Astrocyte (in vitro differentiated cells and primary cell): ENCODE measurements at regions not wholly inside any gene's neighbourhood (a gene's known extent, or its start where the extent isn't known, plus 50 kb on each side); places are given as distances from the start of the nearest gene placed in this dataset.
"Not testable (repeated sequence)": the region's sequence is repeated elsewhere in the genome, so short reads cannot be mapped to it uniquely, and the experiment has no call there.

Source experiments
- DNase-seq: peaks from one replicate; pipeline ENCODE4 v3.0.0-alpha.2; 2010; ENCODE audit warnings: low read depth
- FAIRE-seq: peaks from 2 replicates; lab custom pipeline; 2011; peaks lifted over from hg19 to GRCh38; lab: Jason Lieb, UNC
- H2AFZ ChIP-seq: 2 replicates; pipeline ENCODE4 v1.6.0; 2012; ENCODE audit warnings: low read depth, low read length, inconsistent platforms
- H3K27ac ChIP-seq: 2 replicates; pipeline ENCODE4 v1.5.1; 2011; ENCODE audit warnings: low read depth, low read length, inconsistent platforms
- H3K27me3 ChIP-seq: 2 replicates; pipeline ENCODE4 v1.6.0; 2011; ENCODE audit warnings: low read length, inconsistent platforms; ENCODE audit not compliant: insufficient read depth
- H3K36me3 ChIP-seq: 2 replicates; pipeline ENCODE4 v1.5.1; 2011; ENCODE audit warnings: low read length, inconsistent platforms; ENCODE audit not compliant: insufficient read depth
- H3K4me1 ChIP-seq: 2 replicates; pipeline ENCODE4 v1.5.1; 2011; ENCODE audit warnings: low read length, inconsistent platforms; ENCODE audit not compliant: insufficient read depth
- H3K4me2 ChIP-seq: 2 replicates; pipeline ENCODE4 v1.6.0; 2012; ENCODE audit warnings: low read length, inconsistent platforms
- H3K4me3 ChIP-seq: 2 replicates; pipeline ENCODE4 v1.5.1; 2011; ENCODE audit warnings: low read depth, mild to moderate bottlenecking, low read length, inconsistent platforms; ENCODE audit not compliant: insufficient read depth
- H3K79me2 ChIP-seq: 2 replicates; pipeline ENCODE4 v1.6.0; 2012; ENCODE audit warnings: mild to moderate bottlenecking, low read length, inconsistent platforms; ENCODE audit not compliant: insufficient read depth
- H3K9ac ChIP-seq: 2 replicates; pipeline ENCODE4 v1.6.0; 2012; ENCODE audit warnings: mild to moderate bottlenecking, low read length, inconsistent platforms
- H3K9me3 ChIP-seq: 2 replicates; pipeline ENCODE4 v1.5.1; 2012; ENCODE audit warnings: low read depth, mild to moderate bottlenecking, low read length, inconsistent platforms; ENCODE audit not compliant: insufficient read depth
- H4K20me1 ChIP-seq: 2 replicates; pipeline ENCODE4 v1.6.0; 2012; ENCODE audit warnings: low read length, inconsistent platforms; ENCODE audit not compliant: insufficient read depth
- H3K27ac Mint-ChIP-seq: one replicate; pipeline ENCODE4 v1.8.0; 2021; ENCODE audit warnings: mild to moderate bottlenecking, mixed read lengths; ENCODE audit not compliant: unreplicated experiment
- H3K27me3 Mint-ChIP-seq: one replicate; pipeline ENCODE4 v1.8.0; 2021; ENCODE audit warnings: low read depth, mixed read lengths; ENCODE audit not compliant: unreplicated experiment
- H3K36me3 Mint-ChIP-seq: one replicate; pipeline ENCODE4 v1.8.0; 2021; ENCODE audit warnings: low read depth, mixed read lengths; ENCODE audit not compliant: unreplicated experiment
- H3K4me1 Mint-ChIP-seq: one replicate; pipeline ENCODE4 v1.8.0; 2021; ENCODE audit warnings: low read depth, mixed read lengths; ENCODE audit not compliant: unreplicated experiment
- H3K4me3 Mint-ChIP-seq: one replicate; pipeline ENCODE4 v1.8.0; 2021; ENCODE audit warnings: mild to moderate bottlenecking, moderate library complexity, mixed read lengths; ENCODE audit not compliant: unreplicated experiment
- H3K9me3 Mint-ChIP-seq: one replicate; pipeline ENCODE4 v1.8.0; 2021; ENCODE audit warnings: mild to moderate bottlenecking, mixed read lengths; ENCODE audit not compliant: unreplicated experiment
- CTCF ChIP-seq: IDR thresholded peaks from 2 replicates; pipeline ENCODE4 v1.5.1; 2011; ENCODE audit warnings: low read depth, mild to moderate bottlenecking, inconsistent platforms, low read length, moderate library complexity; ENCODE audit not compliant: insufficient read depth
- EZH2 ChIP-seq: IDR thresholded peaks from 2 replicates; pipeline ENCODE4 v1.6.1; 2012; ENCODE audit warnings: mild to moderate bottlenecking, low read length, inconsistent platforms; ENCODE audit not compliant: insufficient read depth

DNA sequence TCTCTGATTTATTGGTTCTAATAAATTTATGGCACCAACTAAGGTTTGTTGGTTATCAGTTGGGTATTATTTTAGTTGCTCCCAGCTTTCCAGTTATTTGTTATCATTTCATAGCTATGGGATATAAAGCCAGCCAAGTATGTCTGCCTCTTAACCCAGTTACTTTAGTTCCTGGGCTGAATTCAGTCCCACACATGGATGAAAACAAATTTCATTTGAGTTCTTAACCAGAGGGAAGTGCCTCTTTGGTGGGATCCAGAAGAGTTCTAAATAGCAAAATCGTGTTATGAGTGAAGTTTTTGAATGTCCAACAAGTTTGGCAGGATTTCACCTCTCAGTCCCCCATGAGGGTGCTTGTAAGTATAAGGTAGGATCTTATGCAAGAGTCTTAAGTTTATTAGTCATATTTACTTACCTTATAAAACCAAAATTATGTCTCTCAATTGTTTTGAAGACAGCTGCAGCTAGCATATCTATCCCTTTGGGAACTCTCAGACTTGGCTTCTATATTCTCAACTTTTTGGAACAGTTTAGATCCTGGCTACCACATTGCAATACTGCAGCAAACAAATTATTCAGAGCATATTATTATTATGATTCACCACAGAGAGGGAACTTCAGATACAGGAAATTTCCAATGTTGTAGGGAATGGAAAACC is 683.6 kb downstream of the BCKDHB start:
- H3K27me3 ChIP-seq, result no peaks in the 10 kb centered on the region
- no peaks in the 10 kb centered on the region for H3K9me3 ChIP-seq
- DNase-seq (no peak), FAIRE-seq (no peak)
- H4K20me1 ChIP-seq, result no peaks in the 10 kb centered on the region
- H3K4me2 ChIP-seq, result no peak overlapping the region
- no peak overlapping the region for H3K4me3 ChIP-seq
- Mint-ChIP-seq H3K27me3 (no peaks in the 10 kb centered on the region), H3K4me3 (no peak overlapping the region), H3K36me3 (no peaks in the 10 kb centered on the region), H3K27ac (no peak overlapping the region), H3K4me1 (no peaks in the 10 kb centered on the region), H3K9me3 (no peaks in the 10 kb centered on the region)
- H3K36me3 ChIP-seq, result no peaks in the 10 kb centered on the region
- no peak overlapping the region for H3K9ac ChIP-seq
- H3K4me1 ChIP-seq, result no peaks in the 10 kb centered on the region
- TF ChIP-seq EZH2 (no peak), CTCF (no peak)
- no peak overlapping the region for H3K27ac ChIP-seq
- H3K79me2 ChIP-seq, result no peaks in the 10 kb centered on the region
- H2AFZ ChIP-seq, result no peak overlapping the region

DNA sequence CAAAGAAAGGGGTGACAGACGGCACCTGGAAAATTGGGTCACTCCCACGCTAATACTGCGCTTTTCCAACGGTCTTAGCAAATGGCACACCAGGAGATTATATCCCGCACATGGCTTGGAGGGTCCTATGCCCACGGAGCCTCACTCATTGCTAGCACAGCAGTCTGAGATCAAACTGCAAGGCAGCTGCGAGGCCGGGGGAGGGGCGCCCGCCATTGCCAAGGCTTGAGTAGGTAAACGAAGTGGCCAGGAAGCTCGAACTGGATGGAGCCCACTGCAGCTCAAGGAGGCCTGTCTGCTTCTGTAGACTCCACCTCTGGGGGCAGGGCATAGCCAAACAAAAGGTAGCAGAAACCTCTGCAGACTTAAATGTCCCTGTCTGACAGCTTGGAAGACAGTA is 676.8 kb downstream of the BCKDHB start:
- not testable (repeated sequence) for H3K27me3 Mint-ChIP-seq, H3K9me3 Mint-ChIP-seq, H3K4me1 Mint-ChIP-seq, H3K27ac Mint-ChIP-seq, H3K4me3 ChIP-seq, H2AFZ ChIP-seq, H3K36me3 Mint-ChIP-seq, H3K4me3 Mint-ChIP-seq, H3K27me3 ChIP-seq, H3K4me2 ChIP-seq, H3K36me3 ChIP-seq, H3K27ac ChIP-seq, H3K79me2 ChIP-seq, FAIRE-seq, H3K9me3 ChIP-seq, DNase-seq, H4K20me1 ChIP-seq, H3K4me1 ChIP-seq, H3K9ac ChIP-seq

- no peak overlapping the region for H3K4me3 Mint-ChIP-seq
- Histone ChIP-seq H3K36me3 (no peaks in the 10 kb centered on the region), H3K4me1 (no peaks in the 10 kb centered on the region), H4K20me1 (no peaks in the 10 kb centered on the region), H2AFZ (no peak overlapping the region), H3K9me3 (no peaks in the 10 kb centered on the region), H3K4me2 (no peak overlapping the region), H3K4me3 (no peak overlapping the region), H3K27me3 (no peaks in the 10 kb centered on the region), H3K9ac (no peak overlapping the region), H3K79me2 (no peaks in the 10 kb centered on the region), H3K27ac (no peak overlapping the region)
- no peaks in the 10 kb centered on the region for H3K9me3 Mint-ChIP-seq
- TF ChIP-seq EZH2, result no peak
- TF ChIP-seq CTCF, result no peak
- H3K36me3 Mint-ChIP-seq, result no peaks in the 10 kb centered on the region
- H3K4me1 Mint-ChIP-seq, result peaks cover 3% of the 10 kb centered on the region
- FAIRE-seq (no peak), DNase-seq (peak; percentile 39)
- H3K27ac Mint-ChIP-seq, result no peak overlapping the region
- H3K27me3 Mint-ChIP-seq, result no peaks in the 10 kb centered on the region
Observed at GRCh38 chr6:80771941-80772340, 665.5 kb downstream of the BCKDHB start.
